H1 (cell line): ENCODE measurements at regions not wholly inside any gene's neighbourhood (a gene's known extent, or its start where the extent isn't known, plus 50 kb on each side); places are given as distances from the start of the nearest gene placed in this dataset.

Experiments used
- CBX8 ChIP-seq: fragments of 300-800, 300-1000 bp; sonication (generic); IDR thresholded peaks from 2 replicates; pipeline ENCODE4 v1.7.1; 2016; ENCODE audit warnings: low read depth, low read length, borderline replicate concordance
- EP300 ChIP-seq, 2 experiments: IDR thresholded peaks; 1 replicate in 1 of 2; 2 replicates in 1 of 2; pipeline ENCODE4 v1.6.1; 2011 to 2012; ENCODE audit warnings: low read depth in 2 of 2, low read length in 2 of 2, mild to moderate bottlenecking in 2 of 2, borderline replicate concordance in 1 of 2, inconsistent platforms in 1 of 2, moderate library complexity in 1 of 2
- EZH2 ChIP-seq: fragments of 200-600 bp; sonication (generic); IDR thresholded peaks from 2 replicates; pipeline ENCODE4 v1.7.1; 2012; ENCODE audit warnings: low read depth, mild to moderate bottlenecking, moderate library complexity, low read length, inconsistent platforms; ENCODE audit not compliant: severe bottlenecking
- GABPA ChIP-seq: IDR thresholded peaks from 2 replicates; pipeline ENCODE4 v1.6.1; 2011; ENCODE audit warnings: mild to moderate bottlenecking, low read length, moderate library complexity, borderline replicate concordance; ENCODE audit not compliant: insufficient read depth
- POLR2A ChIP-seq, 2 experiments: IDR thresholded peaks; 1 replicate in 1 of 2; 2 replicates in 1 of 2; pipeline ENCODE4 v1.6.1; 2011; ENCODE audit warnings: low read depth in 2 of 2, low read length in 2 of 2, mild to moderate bottlenecking in 2 of 2; ENCODE audit errors: control extremely low read depth in 1 of 2
- TCF12 ChIP-seq: IDR thresholded peaks from 2 replicates; pipeline ENCODE4 v1.6.1; 2011; ENCODE audit warnings: low read depth, mild to moderate bottlenecking, low read length
- YY1 ChIP-seq: IDR thresholded peaks from 2 replicates; pipeline ENCODE4 v1.6.1; 2011; ENCODE audit warnings: low read depth, mild to moderate bottlenecking, low read length
- TF ChIP-seq, protein P1 (sequence below): IDR thresholded peaks from 2 replicates; pipeline ENCODE4 v1.6.1; 2012; ENCODE audit warnings: low read length, inconsistent platforms
- TF ChIP-seq, protein P2 (sequence below), 3 experiments: IDR thresholded peaks; 1 replicate in 2 of 3; 2 replicates in 1 of 3; pipeline versions ENCODE4 v1.5.1 to v1.6.1; 2011; ENCODE audit warnings: low read length in 3 of 3, mild to moderate bottlenecking in 3 of 3, inconsistent platforms in 2 of 3, low read depth in 1 of 3, moderate library complexity in 1 of 3; ENCODE audit not compliant: insufficient read depth in 1 of 3; ENCODE audit errors: control extremely low read depth in 1 of 3

- TF ChIP-seq, protein P1, sequence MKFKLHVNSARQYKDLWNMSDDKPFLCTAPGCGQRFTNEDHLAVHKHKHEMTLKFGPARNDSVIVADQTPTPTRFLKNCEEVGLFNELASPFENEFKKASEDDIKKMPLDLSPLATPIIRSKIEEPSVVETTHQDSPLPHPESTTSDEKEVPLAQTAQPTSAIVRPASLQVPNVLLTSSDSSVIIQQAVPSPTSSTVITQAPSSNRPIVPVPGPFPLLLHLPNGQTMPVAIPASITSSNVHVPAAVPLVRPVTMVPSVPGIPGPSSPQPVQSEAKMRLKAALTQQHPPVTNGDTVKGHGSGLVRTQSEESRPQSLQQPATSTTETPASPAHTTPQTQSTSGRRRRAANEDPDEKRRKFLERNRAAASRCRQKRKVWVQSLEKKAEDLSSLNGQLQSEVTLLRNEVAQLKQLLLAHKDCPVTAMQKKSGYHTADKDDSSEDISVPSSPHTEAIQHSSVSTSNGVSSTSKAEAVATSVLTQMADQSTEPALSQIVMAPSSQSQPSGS, result no peak
- TF ChIP-seq, protein P2, sequence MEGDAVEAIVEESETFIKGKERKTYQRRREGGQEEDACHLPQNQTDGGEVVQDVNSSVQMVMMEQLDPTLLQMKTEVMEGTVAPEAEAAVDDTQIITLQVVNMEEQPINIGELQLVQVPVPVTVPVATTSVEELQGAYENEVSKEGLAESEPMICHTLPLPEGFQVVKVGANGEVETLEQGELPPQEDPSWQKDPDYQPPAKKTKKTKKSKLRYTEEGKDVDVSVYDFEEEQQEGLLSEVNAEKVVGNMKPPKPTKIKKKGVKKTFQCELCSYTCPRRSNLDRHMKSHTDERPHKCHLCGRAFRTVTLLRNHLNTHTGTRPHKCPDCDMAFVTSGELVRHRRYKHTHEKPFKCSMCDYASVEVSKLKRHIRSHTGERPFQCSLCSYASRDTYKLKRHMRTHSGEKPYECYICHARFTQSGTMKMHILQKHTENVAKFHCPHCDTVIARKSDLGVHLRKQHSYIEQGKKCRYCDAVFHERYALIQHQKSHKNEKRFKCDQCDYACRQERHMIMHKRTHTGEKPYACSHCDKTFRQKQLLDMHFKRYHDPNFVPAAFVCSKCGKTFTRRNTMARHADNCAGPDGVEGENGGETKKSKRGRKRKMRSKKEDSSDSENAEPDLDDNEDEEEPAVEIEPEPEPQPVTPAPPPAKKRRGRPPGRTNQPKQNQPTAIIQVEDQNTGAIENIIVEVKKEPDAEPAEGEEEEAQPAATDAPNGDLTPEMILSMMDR (IDR thresholded peaks at IDR 0.05; ENCODE audit: control extremely low read depth in 1 of 3, insufficient read depth in 1 of 3, low read depth in 1 of 3, low read length in 3 of 3), result no peak
- TF ChIP-seq EZH2, result no peak
- TF ChIP-seq TCF12, result no peak
- TF ChIP-seq GABPA, result no peak
- no peak for TF ChIP-seq CBX8
- no peak for TF ChIP-seq EP300 (IDR thresholded peaks at IDR 0.05; ENCODE audit: borderline replicate concordance in 1 of 2, low read depth in 2 of 2, low read length in 2 of 2)
- TF ChIP-seq YY1, result no peak
- no peak for TF ChIP-seq POLR2A (IDR thresholded peaks at IDR 0.05; ENCODE audit: control extremely low read depth in 1 of 2, low read depth in 2 of 2, low read length in 2 of 2)
Observed at GRCh38 chr14:52142504-52142903, 73.6 kb upstream of the NID2 start.
